NCI-H1417 (cell line): ENCODE measurements at regions not wholly inside any gene's neighbourhood (a gene's known extent, or its start where the extent isn't known, plus 50 kb on each side); places are given as distances from the start of the nearest gene placed in this dataset.

ENCODE experiments used
- DNase-seq, 3 experiments: peaks; one replicate each; lab custom pipeline; 2025; lab: John Stamatoyannopoulos, UW

- peak in 2 of 3 experiments; percentile 63 to 82 for DNase-seq
These were observed 90.2 kb upstream of the CDH4 start for GRCh38 chr20:61161726-61162390.

- DNase-seq: peak in 2 of 3 experiments; percentile 70 to 80
These were observed 89.6 kb upstream of the CDH4 start for GRCh38 chr20:61162451-61162850.

GRCh38 chr20:61163031-61163430 is 89.0 kb upstream of the CDH4 start:
- DNase-seq: peak in 1 of 3 experiments; percentile 39

DNA sequence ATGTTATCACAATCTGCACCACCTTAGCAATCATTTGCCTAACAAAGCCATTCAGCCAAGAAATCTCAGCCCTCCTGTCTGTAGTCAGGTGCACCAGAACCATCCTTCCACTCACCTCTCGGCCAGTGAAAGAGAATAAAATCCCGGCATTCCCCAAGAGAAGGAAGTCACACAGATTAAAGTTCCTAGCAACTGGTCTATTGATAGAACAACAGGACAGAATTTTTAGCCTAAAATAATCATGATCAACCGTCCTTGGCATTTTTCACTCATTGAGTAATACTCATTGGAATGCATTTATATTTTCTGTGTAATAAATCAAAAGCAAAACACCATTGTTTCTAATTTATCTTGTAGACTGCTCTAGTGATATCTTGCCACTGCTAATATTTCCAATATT is 85.7 kb upstream of the CDH4 start:
- DNase-seq: no peak

DNA sequence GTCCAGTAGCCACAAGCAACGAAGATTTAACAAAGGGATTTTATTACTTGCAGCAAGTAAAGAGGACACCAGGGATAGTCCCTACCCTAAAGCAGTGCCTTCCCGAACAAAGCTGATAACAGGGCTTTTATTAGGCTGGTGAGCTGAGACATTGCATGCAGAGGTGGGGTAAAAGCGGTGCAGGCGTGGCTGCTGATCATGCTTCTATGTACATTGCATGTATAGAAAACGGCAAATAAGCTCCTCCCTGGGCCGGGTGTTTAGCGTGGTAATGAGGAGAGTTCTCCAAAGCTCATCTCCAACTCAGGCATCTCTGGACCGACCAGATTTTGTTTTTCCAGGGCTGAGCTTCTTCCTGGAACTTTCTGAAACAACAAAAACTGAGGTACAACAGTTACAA is 83.5 kb upstream of the CDH4 start:
- DNase-seq: no peak

GRCh38 chr20:61169874-61170273 is 82.2 kb upstream of the CDH4 start:
- DNase-seq: no peak

- no peak for DNase-seq
These were observed 81.4 kb upstream of the CDH4 start for GRCh38 chr20:61170496-61171320.

DNA sequence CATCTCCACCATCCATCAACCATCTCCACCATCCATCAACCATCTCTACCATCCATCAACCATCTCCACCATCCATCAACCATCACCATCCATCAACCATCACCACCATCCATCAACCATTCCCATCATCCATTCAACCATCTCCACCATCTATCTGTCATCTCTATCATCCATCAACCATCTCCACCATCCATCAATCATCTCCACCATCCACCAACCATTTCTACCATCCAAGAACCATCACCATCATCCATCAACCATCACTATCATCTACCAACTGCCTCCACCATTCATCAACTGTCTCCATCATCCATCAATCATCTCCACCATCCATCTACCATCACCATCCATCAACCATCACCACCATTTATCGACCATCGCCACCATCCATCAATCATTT is 78.8 kb upstream of the CDH4 start:
- no peak for DNase-seq

GRCh38 chr20:61173961-61174725 is 77.9 kb upstream of the CDH4 start:
- no peak for DNase-seq

GRCh38 chr20:61176874-61177273 is 75.2 kb upstream of the CDH4 start:
- no peak for DNase-seq

DNA sequence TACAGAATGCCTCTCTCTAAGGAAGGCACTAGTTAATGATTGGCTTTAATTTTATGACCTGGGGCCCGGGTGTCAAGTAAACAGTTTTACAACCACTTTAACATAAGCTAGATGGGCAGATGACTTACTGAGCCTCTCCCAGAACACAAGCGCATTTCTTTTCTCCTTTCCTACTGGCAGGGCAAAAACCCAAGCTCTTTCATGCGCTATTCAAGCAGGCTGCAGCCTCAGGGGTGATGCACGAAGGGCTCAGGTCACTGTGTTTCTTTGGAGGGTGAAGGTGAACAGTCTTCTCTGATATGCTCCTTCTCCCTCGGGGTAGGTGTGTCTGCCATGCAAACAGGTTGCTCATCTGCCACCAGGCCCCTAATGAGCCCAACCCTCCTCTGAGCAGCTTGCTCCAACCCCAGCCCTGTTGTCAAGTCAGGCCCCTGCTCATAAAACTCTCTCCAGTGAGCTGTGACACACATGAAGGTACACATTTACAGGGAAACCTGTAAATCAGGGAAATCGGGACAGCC is 73.5 kb upstream of the CDH4 start:
- DNase-seq: peak; percentile 27 to 69 (median 32)

DNA sequence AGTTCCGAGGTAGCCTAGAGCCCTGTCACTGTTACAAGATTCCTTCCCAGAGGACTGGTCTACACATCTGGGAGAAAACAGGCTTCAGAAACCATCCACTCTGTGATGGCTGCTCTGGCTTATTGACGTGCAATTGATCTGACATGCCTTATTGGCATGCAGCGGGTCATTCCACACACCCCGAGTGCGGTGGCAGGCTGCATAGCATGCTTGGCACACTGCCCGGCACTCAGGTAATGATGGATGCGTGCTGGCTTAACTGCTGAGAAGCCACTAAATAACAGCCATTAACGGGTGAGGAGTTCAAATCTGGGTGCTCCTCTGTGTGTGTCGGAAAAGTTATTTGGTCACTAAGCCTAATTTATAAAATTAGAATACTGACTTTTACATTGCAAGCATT is 67.9 kb upstream of the CDH4 start:
- DNase-seq: no peak

GRCh38 chr20:61185181-61185580 is 66.9 kb upstream of the CDH4 start:
- DNase-seq: no peak

- DNase-seq: no peak
These were observed 66.0 kb upstream of the CDH4 start for GRCh38 chr20:61185841-61186601.

- no peak for DNase-seq
These were observed 65.1 kb upstream of the CDH4 start for GRCh38 chr20:61186771-61187472.

- no peak for DNase-seq
These were observed 62.5 kb upstream of the CDH4 start for GRCh38 chr20:61189534-61189933.

- no peak for DNase-seq
These were observed 61.0 kb upstream of the CDH4 start for GRCh38 chr20:61191096-61191495.

GRCh38 chr20:61192337-61192950 is 59.6 kb upstream of the CDH4 start:
- no peak for DNase-seq

GRCh38 chr20:61193164-61193563 is 58.9 kb upstream of the CDH4 start:
- DNase-seq: no peak
